Fibroblast of lung (primary cell): ENCODE measurements at regions not wholly inside any gene's neighbourhood (a gene's known extent, or its start where the extent isn't known, plus 50 kb on each side); places are given as distances from the start of the nearest gene placed in this dataset.

ENCODE experiments used
- DNase-seq, 2 donors: peaks; one replicate each; pipeline versions ENCODE4 v3.0.0 to v3.0.0-alpha.2; 2010; ENCODE audit warnings: low read depth in 2 of 2
- H2AFZ ChIP-seq: 2 replicates; pipeline ENCODE4 v1.5.1; 2012; ENCODE audit warnings: low read length, control low read depth, inconsistent platforms
- H3K27ac ChIP-seq: 2 replicates; pipeline ENCODE4 v1.5.1; 2011; ENCODE audit warnings: low read length, control low read depth; ENCODE audit not compliant: insufficient read depth
- H3K27me3 ChIP-seq: 2 replicates; pipeline ENCODE4 v1.5.1; 2011; ENCODE audit warnings: mild to moderate bottlenecking, low read length; ENCODE audit not compliant: control insufficient read depth, insufficient read depth
- H3K36me3 ChIP-seq: 2 replicates; pipeline ENCODE4 v1.5.1; 2011; ENCODE audit warnings: low read length; ENCODE audit not compliant: control insufficient read depth, insufficient read depth
- H3K4me1 ChIP-seq: 2 replicates; pipeline ENCODE4 v1.5.1; 2011; ENCODE audit warnings: low read length; ENCODE audit not compliant: control insufficient read depth, insufficient read depth; ENCODE audit errors: extremely low read depth
- H3K4me2 ChIP-seq: 2 replicates; pipeline ENCODE4 v1.5.1; 2011; ENCODE audit warnings: low read length, control low read depth; ENCODE audit not compliant: insufficient read depth; ENCODE audit errors: extremely low read depth
- H3K4me3 ChIP-seq, 4 experiments: fragments of 200-600 bp in 1 of 4; sonication (generic) in 1 of 4; replicated peaks in 1 of 4; 2 replicates each; pipeline ENCODE4 v1.5.1; 2011 to 2016; ENCODE audit warnings: low read length in 4 of 4, low read depth in 3 of 4, mild to moderate bottlenecking in 3 of 4, control low read depth in 2 of 4, inconsistent platforms in 1 of 4, mixed read lengths in 1 of 4; ENCODE audit not compliant: insufficient read depth in 1 of 4; ENCODE audit errors: control extremely low read depth in 1 of 4
- H3K79me2 ChIP-seq: 2 replicates; pipeline ENCODE4 v1.5.1; 2012; ENCODE audit warnings: mild to moderate bottlenecking, low read length, inconsistent platforms; ENCODE audit not compliant: control insufficient read depth, insufficient read depth
- H3K9ac ChIP-seq: 2 replicates; pipeline ENCODE4 v1.5.1; 2011; ENCODE audit warnings: mild to moderate bottlenecking, low read length, control low read depth; ENCODE audit not compliant: insufficient read depth
- H3K9me3 ChIP-seq: 2 replicates; pipeline ENCODE4 v1.5.1; 2012; ENCODE audit warnings: low read depth, low read length; ENCODE audit not compliant: control insufficient read depth, insufficient read depth
- H4K20me1 ChIP-seq: 2 replicates; pipeline ENCODE4 v1.5.1; 2011; ENCODE audit warnings: low read length; ENCODE audit not compliant: control insufficient read depth, insufficient read depth; ENCODE audit errors: extremely low read depth
- EZH2 ChIP-seq: IDR thresholded peaks from 2 replicates; pipeline ENCODE4 v1.5.1; 2012; ENCODE audit warnings: low read length, control low read depth, mild to moderate bottlenecking; ENCODE audit errors: missing control alignments
- TF ChIP-seq, protein P1 (sequence below), 2 donors: IDR thresholded peaks in 1 of 2; conservative IDR thresholded peaks in 1 of 2; 1 replicate in 1 of 2; 2 replicates in 1 of 2; pipeline ENCODE4 v1.5.1; 2011 to 2012; ENCODE audit warnings: low read length in 2 of 2, control low read depth in 1 of 2, inconsistent platforms in 1 of 2, low read depth in 1 of 2, mild to moderate bottlenecking in 1 of 2

DNA sequence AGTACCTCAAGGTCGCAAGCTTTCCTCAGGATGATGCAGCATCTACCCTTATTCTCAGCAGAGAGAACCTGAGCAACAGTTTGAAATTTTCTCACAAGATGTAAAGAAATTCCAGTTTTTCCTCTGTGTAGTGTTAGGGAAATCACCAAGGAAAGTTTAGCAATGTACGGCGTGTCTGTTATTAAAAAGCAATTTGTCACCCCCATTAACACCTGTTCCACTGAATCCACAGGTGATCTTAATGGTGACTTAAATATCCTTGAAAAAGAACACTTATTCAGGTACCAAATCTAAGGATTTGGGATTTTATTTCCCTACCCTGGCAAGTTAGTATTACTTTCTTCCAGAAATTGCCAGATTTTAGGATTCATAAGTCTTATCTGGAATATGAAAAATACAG is 77.9 kb upstream of the ATP10B start:
- DNase-seq = no peak
- H3K4me3 ChIP-seq = no peak overlapping the region
- no peak overlapping the region for H3K4me2 ChIP-seq
- no peaks in the 10 kb centered on the region for H3K4me1 ChIP-seq
- no peak overlapping the region for H3K9ac ChIP-seq
- no peaks in the 10 kb centered on the region for H3K36me3 ChIP-seq
- no peaks in the 10 kb centered on the region for H4K20me1 ChIP-seq
- H3K27ac ChIP-seq = no peak overlapping the region
- TF ChIP-seq, protein P1, sequence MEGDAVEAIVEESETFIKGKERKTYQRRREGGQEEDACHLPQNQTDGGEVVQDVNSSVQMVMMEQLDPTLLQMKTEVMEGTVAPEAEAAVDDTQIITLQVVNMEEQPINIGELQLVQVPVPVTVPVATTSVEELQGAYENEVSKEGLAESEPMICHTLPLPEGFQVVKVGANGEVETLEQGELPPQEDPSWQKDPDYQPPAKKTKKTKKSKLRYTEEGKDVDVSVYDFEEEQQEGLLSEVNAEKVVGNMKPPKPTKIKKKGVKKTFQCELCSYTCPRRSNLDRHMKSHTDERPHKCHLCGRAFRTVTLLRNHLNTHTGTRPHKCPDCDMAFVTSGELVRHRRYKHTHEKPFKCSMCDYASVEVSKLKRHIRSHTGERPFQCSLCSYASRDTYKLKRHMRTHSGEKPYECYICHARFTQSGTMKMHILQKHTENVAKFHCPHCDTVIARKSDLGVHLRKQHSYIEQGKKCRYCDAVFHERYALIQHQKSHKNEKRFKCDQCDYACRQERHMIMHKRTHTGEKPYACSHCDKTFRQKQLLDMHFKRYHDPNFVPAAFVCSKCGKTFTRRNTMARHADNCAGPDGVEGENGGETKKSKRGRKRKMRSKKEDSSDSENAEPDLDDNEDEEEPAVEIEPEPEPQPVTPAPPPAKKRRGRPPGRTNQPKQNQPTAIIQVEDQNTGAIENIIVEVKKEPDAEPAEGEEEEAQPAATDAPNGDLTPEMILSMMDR (conservative IDR thresholded peaks at IDR 0.05 in 1 of 2, IDR thresholded peaks at IDR 0.05 in 1 of 2; ENCODE audit: low read depth in 1 of 2, low read length in 2 of 2) = no peak
- TF ChIP-seq EZH2 = no peak
- H3K79me2 ChIP-seq = no peaks in the 10 kb centered on the region
- no peaks in the 10 kb centered on the region for H3K9me3 ChIP-seq
- H2AFZ ChIP-seq = no peak overlapping the region
- no peaks in the 10 kb centered on the region for H3K27me3 ChIP-seq

DNA sequence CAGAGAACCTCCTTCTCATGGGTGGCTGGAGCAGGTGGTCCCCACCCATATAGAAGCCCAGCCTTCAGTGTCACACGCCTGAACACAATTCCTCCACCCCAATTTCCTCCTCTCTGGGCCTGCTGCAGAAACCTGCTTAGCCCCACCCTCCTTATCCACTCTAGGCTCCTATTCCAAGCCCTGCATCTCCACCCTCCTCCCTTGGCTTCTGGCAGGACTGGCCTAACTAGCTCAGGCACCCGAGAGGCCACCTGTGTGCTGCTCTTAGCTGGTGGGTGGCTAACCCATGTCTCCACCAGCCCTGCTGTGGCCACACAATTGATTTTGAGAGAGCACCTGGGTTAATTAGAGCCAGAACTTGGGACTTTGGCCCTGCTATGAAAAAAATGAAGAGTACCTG is 77.3 kb upstream of the ATP10B start:
- Histone ChIP-seq H3K36me3 (no peaks in the 10 kb centered on the region), H3K27ac (no peak overlapping the region), H3K9ac (no peak overlapping the region), H3K4me1 (no peaks in the 10 kb centered on the region), H3K4me3 (no peak overlapping the region), H3K79me2 (no peaks in the 10 kb centered on the region), H4K20me1 (no peaks in the 10 kb centered on the region), H3K27me3 (no peaks in the 10 kb centered on the region), H3K4me2 (no peak overlapping the region), H3K9me3 (no peaks in the 10 kb centered on the region), H2AFZ (no peak overlapping the region)
- TF ChIP-seq, protein P1 (conservative IDR thresholded peaks at IDR 0.05 in 1 of 2, IDR thresholded peaks at IDR 0.05 in 1 of 2; ENCODE audit: low read depth in 1 of 2, low read length in 2 of 2) = no peak
- TF ChIP-seq EZH2 = no peak
- no peak for DNase-seq

DNA sequence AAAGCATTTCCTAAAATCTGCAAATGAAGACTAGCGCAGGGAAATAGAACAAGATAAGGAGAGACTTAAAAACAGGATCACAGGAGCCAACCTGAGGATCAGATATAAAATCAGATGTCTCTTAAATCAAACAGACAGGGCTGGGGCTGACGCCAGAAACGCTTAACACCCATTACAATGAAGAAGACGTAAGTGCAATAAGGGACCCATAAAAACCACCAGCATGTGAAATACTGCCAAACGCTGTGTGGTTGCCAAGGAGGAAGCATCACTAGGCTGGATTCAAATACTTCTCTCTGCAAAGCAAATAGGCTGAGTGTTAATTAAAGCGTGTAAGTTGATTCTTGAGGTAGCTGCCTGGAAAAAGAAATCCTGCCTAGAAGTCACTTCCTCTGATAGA is 74.4 kb upstream of the ATP10B start:
- TF ChIP-seq EZH2 = no peak
- TF ChIP-seq, protein P1 (conservative IDR thresholded peaks at IDR 0.05 in 1 of 2, IDR thresholded peaks at IDR 0.05 in 1 of 2; ENCODE audit: low read depth in 1 of 2, low read length in 2 of 2) = no peak
- H3K36me3 ChIP-seq = no peaks in the 10 kb centered on the region
- H3K9ac ChIP-seq = no peak overlapping the region
- H3K79me2 ChIP-seq = no peaks in the 10 kb centered on the region
- no peaks in the 10 kb centered on the region for H3K4me1 ChIP-seq
- no peak overlapping the region for H3K4me3 ChIP-seq
- no peak overlapping the region for H3K27ac ChIP-seq
- no peak overlapping the region for H3K4me2 ChIP-seq
- no peaks in the 10 kb centered on the region for H3K27me3 ChIP-seq
- DNase-seq = peak in 1 of 2 donors; percentile 14
- no peaks in the 10 kb centered on the region for H4K20me1 ChIP-seq
- H2AFZ ChIP-seq = no peak overlapping the region
- H3K9me3 ChIP-seq = no peaks in the 10 kb centered on the region
